IMR-90 (cell line): ENCODE measurements at regions not wholly inside any gene's neighbourhood (a gene's known extent, or its start where the extent isn't known, plus 50 kb on each side); places are given as distances from the start of the nearest gene placed in this dataset.

ENCODE experiments used
- ATAC-seq: fragments of 200-7000 bp; cut with Tn5 transposase; 2 replicates; pipeline ENCODE4 v1.9.1; 2020; ENCODE audit warnings: low read depth, mild to moderate bottlenecking, moderate library complexity
- BruUV-seq: library from RNA; stranded (reverse); fragments of 400-500 nt; replicated peaks from 2 replicates; lab custom pipeline; 2021; lab: Mats Ljungman, UMichigan
- CTCF ChIA-PET: fragments of 300-600 bp; formaldehyde crosslinking; extraction: SDS; loops from one replicate; lab custom pipeline; 2021; ENCODE audit warnings: antibody characterized with exemption; lab: Yijun Ruan, JAX
- POLR2A ChIA-PET: fragments of 300-600 bp; sonication (Branson Sonifier 250); formaldehyde crosslinking; loops from one replicate; lab custom pipeline; 2022; ENCODE audit warnings: antibody characterized with exemption; ENCODE audit not compliant: unreplicated experiment; lab: Charles Lee
- DNase-seq: peaks from one replicate; pipeline ENCODE4 v3.0.0; 2013
- H2AFZ ChIP-seq: replicated peaks from 2 replicates; pipeline ENCODE3; 2013; ENCODE audit warnings: low read length, mild to moderate bottlenecking; ENCODE audit not compliant: poor library complexity
- H2AK5ac ChIP-seq: 2 replicates; pipeline ENCODE4 v1.6.1; 2013; ENCODE audit warnings: low read depth, low read length, inconsistent platforms
- H2AK9ac ChIP-seq: replicated peaks from 2 replicates; pipeline ENCODE3; 2013; ENCODE audit warnings: mild to moderate bottlenecking, low read depth, low read length, moderate library complexity; ENCODE audit not compliant: poor library complexity
- H2BK120ac ChIP-seq: 2 replicates; pipeline ENCODE4 v1.6.1; 2013; ENCODE audit warnings: low read depth, low read length, inconsistent platforms
- H2BK15ac ChIP-seq: 3 replicates; pipeline ENCODE4 v1.6.1; 2013; ENCODE audit warnings: low read depth, low read length, inconsistent platforms
- H2BK20ac ChIP-seq: 2 replicates; pipeline ENCODE4 v1.6.1; 2013; ENCODE audit warnings: low read depth, mild to moderate bottlenecking, inconsistent platforms, low read length, moderate library complexity
- H2BK5ac ChIP-seq: 2 replicates; pipeline ENCODE4 v1.6.1; 2013; ENCODE audit warnings: mild to moderate bottlenecking, low read depth, low read length, inconsistent platforms; ENCODE audit not compliant: poor library complexity, severe bottlenecking
- H3K14ac ChIP-seq: replicated peaks from 2 replicates; pipeline ENCODE4 v1.6.1; 2013; ENCODE audit warnings: low read depth, low read length, inconsistent platforms
- H3K18ac ChIP-seq: 2 replicates; pipeline ENCODE4 v1.6.1; 2013; ENCODE audit warnings: low read depth, low read length, control low read depth
- H3K23ac ChIP-seq: 2 replicates; pipeline ENCODE4 v1.6.1; 2013; ENCODE audit warnings: low read depth, low read length, inconsistent platforms
- H3K27ac ChIP-seq: 2 replicates; pipeline ENCODE4 v1.5.1; 2013; ENCODE audit warnings: mild to moderate bottlenecking, control low read depth, low read length; ENCODE audit not compliant: insufficient read depth
- H3K27me3 ChIP-seq: 2 replicates; pipeline ENCODE4 v1.6.1; 2013; ENCODE audit warnings: low read length; ENCODE audit not compliant: control insufficient read depth, insufficient read depth
- H3K36me3 ChIP-seq: 2 replicates; pipeline ENCODE4 v1.6.1; 2013; ENCODE audit warnings: low read length, mixed read lengths; ENCODE audit not compliant: control insufficient read depth, insufficient read depth
- H3K4ac ChIP-seq: 2 replicates; pipeline ENCODE4 v1.6.1; 2013; ENCODE audit warnings: low read depth, low read length, inconsistent platforms
- H3K4me1 ChIP-seq: 2 replicates; pipeline ENCODE4 v1.6.1; 2013; ENCODE audit warnings: low read length, mixed read lengths; ENCODE audit not compliant: control insufficient read depth, insufficient read depth
- H3K4me2 ChIP-seq: 2 replicates; pipeline ENCODE4 v1.6.1; 2013; ENCODE audit warnings: low read depth, mild to moderate bottlenecking, control low read depth, low read length, moderate library complexity
- H3K4me3 ChIP-seq: 2 replicates; pipeline ENCODE4 v1.5.1; 2013; ENCODE audit warnings: low read depth, mild to moderate bottlenecking, control low read depth, low read length, moderate library complexity; ENCODE audit not compliant: insufficient read depth
- H3K56ac ChIP-seq: 2 replicates; pipeline ENCODE4 v1.6.1; 2013; ENCODE audit warnings: low read length, inconsistent platforms; ENCODE audit not compliant: insufficient read depth; ENCODE audit errors: extremely low read depth
- H3K79me1 ChIP-seq, 2 experiments: 2 replicates each; pipeline ENCODE4 v1.6.1; 2013; ENCODE audit warnings: low read length in 2 of 2, inconsistent platforms in 1 of 2, low read depth in 1 of 2
- H3K9ac ChIP-seq: 2 replicates; pipeline ENCODE4 v1.6.1; 2013; ENCODE audit warnings: low read depth, low read length, control low read depth
- H3K9me1 ChIP-seq: 2 replicates; pipeline ENCODE4 v1.6.1; 2013; ENCODE audit warnings: low read length, inconsistent platforms; ENCODE audit not compliant: insufficient read depth
- H3K9me3 ChIP-seq: 2 replicates; pipeline ENCODE4 v1.6.1; 2013; ENCODE audit warnings: low read length; ENCODE audit not compliant: control insufficient read depth, insufficient read depth
- H4K20me1 ChIP-seq: 2 replicates; pipeline ENCODE4 v1.6.1; 2013; ENCODE audit warnings: low read length, inconsistent platforms; ENCODE audit not compliant: insufficient read depth
- H4K5ac ChIP-seq: 2 replicates; pipeline ENCODE4 v1.6.1; 2013; ENCODE audit warnings: mild to moderate bottlenecking, low read depth, low read length, control low read depth
- H4K8ac ChIP-seq, 2 experiments: 2 replicates each; pipeline ENCODE4 v1.6.1; 2013; ENCODE audit warnings: low read depth in 2 of 2, low read length in 2 of 2, control low read depth in 1 of 2, inconsistent platforms in 1 of 2
- H4K91ac ChIP-seq: 2 replicates; pipeline ENCODE4 v1.6.1; 2013; ENCODE audit warnings: low read depth, low read length, inconsistent platforms; ENCODE audit not compliant: insufficient read depth
- NFE2L2 ChIP-seq: fragments of 150-350 bp; IDR thresholded peaks from 2 replicates; pipeline ENCODE4 v1.6.1; 2016; ENCODE audit warnings: low read depth, mild to moderate bottlenecking, low read length
- WGBS, 2 experiments: methylation state at CpG; one replicate each; pipeline versions ENCODE4 v1.1.5 to v1.1.7; 2013; ENCODE audit warnings: missing lambda C conversion rate in 2 of 2; ENCODE audit not compliant: insufficient read length in 1 of 2; ENCODE audit errors: extremely low coverage in 2 of 2; 5-methylcytosine and 5-hydroxymethylcytosine counted together
- dilution Hi-C: fragments of 300-500 bp; cut with HindIII; formaldehyde crosslinking; loops from one replicate; pipeline ENCODE4 v1.14.3; 2018; ENCODE audit warnings: low sequenced_read_pairs; ENCODE audit not compliant: unreplicated experiment
- in situ Hi-C: fragments of 300-500 bp; cut with MboI; formaldehyde crosslinking; loops from 3 replicates; pipeline ENCODE4 v1.14.3; 2019; ENCODE audit warnings: low sequenced_read_pairs, inconsistent platforms, mixed read lengths
- intact Hi-C: fragments of 100-400 bp; cut with micrococcal nuclease; formaldehyde crosslinking; loops from 2 replicates; pipeline ENCODE4 v1.10.0; 2022

- ChIA-PET CTCF (interaction anchor here (0.6 kb wide), 1 partner anchor 95 kb away, joined by 5 read pairs; no protein-coding TSS in a partner anchor), POLR2A (no interaction called here)
- no TSS peak for BruUV-seq
- Histone ChIP-seq H3K79me1 (peaks cover 0 to 5% of the 10 kb centered on the region in 2 experiments; a peak in 1 of 4 replicates), H3K18ac (no peak overlapping the region), H3K9ac (no peak overlapping the region), H2BK5ac (no peak overlapping the region), H4K91ac (peak overlapping the region; percentile 34; the same call in 1 of the 2 replicates), H3K4me3 (no peak overlapping the region), H2AFZ (peak overlapping the region; percentile 24), H4K20me1 (no peaks in the 10 kb centered on the region), H3K23ac (no peak overlapping the region), H3K9me1 (peaks cover 23% of the 10 kb centered on the region), H2BK120ac (peak overlapping the region; percentile 65; the same call in 1 of the 2 replicates), H4K5ac (no peak overlapping the region), H3K14ac (peak overlapping the region; percentile 45), H3K4me2 (no peak overlapping the region), H2BK20ac (peak overlapping the region; percentile 26), H3K27ac (no peak overlapping the region), H4K8ac (peak overlapping the region in 1 of 2 experiments; percentile 49; a peak in 2 of 4 replicates), H3K56ac (no peak overlapping the region), H3K27me3 (no peaks in the 10 kb centered on the region), H2AK5ac (no peak overlapping the region), H3K4ac (peak overlapping the region; percentile 32), H2BK15ac (peak overlapping the region; percentile 26; the same call in 1 of the 3 replicates), H3K36me3 (no peaks in the 10 kb centered on the region), H2AK9ac (no peak overlapping the region), H3K4me1 (peaks cover 29% of the 10 kb centered on the region), H3K9me3 (no peaks in the 10 kb centered on the region)
- ATAC-seq (no peak), DNase-seq (no peak)
- in situ Hi-C loops (no loop called here), dilution Hi-C loops (no loop called here), intact Hi-C loops (no loop called here)
- no peak for TF ChIP-seq NFE2L2
- 80% methylated on average over 1 of the region's 12 CpGs; no CpG with 5 or more reads in 1 of the 2 experiments for WGBS, 2 experiments
These were observed 86.3 kb downstream of the IRF2BPL start for GRCh38 chr14:76941946-76942805.
